Effector CD8-positive, alpha-beta T cell (primary cell): ENCODE measurements at regions not wholly inside any gene's neighbourhood (a gene's known extent, or its start where the extent isn't known, plus 50 kb on each side); places are given as distances from the start of the nearest gene placed in this dataset.

ENCODE experiments used
- DNase-seq: peaks from one replicate; lab custom pipeline; 2025; lab: John Stamatoyannopoulos, UW

GRCh38 chr17:14481664-14482063 lies 180.8 kb downstream of the HS3ST3B1 start:
- DNase-seq, result no peak

- DNase-seq, result no peak
These were observed 173.7 kb downstream of the HS3ST3B1 start for GRCh38 chr17:14474591-14474990.

GRCh38 chr17:14471052-14471451 lies 170.2 kb downstream of the HS3ST3B1 start:
- DNase-seq, result no peak

- DNase-seq, result no peak
These were observed 169.5 kb downstream of the HS3ST3B1 start for GRCh38 chr17:14470417-14470816.

GRCh38 chr17:14469971-14470370 lies 169.1 kb downstream of the HS3ST3B1 start:
- DNase-seq, result no peak

GRCh38 chr17:14468858-14469257 lies 168.0 kb downstream of the HS3ST3B1 start:
- DNase-seq, result no peak

GRCh38 chr17:14461227-14461548 lies 160.3 kb downstream of the HS3ST3B1 start:
- DNase-seq, result no peak

- no peak for DNase-seq
These were observed 159.8 kb downstream of the HS3ST3B1 start for GRCh38 chr17:14460516-14461226.

- DNase-seq, result no peak
These were observed 159.1 kb downstream of the HS3ST3B1 start for GRCh38 chr17:14459955-14460354.

- no peak for DNase-seq
These were observed 157.8 kb downstream of the HS3ST3B1 start for GRCh38 chr17:14458724-14459123.

GRCh38 chr17:14454746-14455145 lies 153.9 kb downstream of the HS3ST3B1 start:
- DNase-seq, result no peak

- no peak for DNase-seq
These were observed 152.0 kb downstream of the HS3ST3B1 start for GRCh38 chr17:14452856-14453255.

- no peak for DNase-seq
These were observed 150.9 kb downstream of the HS3ST3B1 start for GRCh38 chr17:14451729-14452191.

- no peak for DNase-seq
These were observed 147.9 kb downstream of the HS3ST3B1 start for GRCh38 chr17:14448818-14449217.

- no peak for DNase-seq
These were observed 145.9 kb downstream of the HS3ST3B1 start for GRCh38 chr17:14446825-14447224.

GRCh38 chr17:14444915-14445314 lies 144.0 kb downstream of the HS3ST3B1 start:
- no peak for DNase-seq

GRCh38 chr17:14442798-14443528 lies 142.1 kb downstream of the HS3ST3B1 start:
- no peak for DNase-seq

GRCh38 chr17:14437176-14437575 lies 136.3 kb downstream of the HS3ST3B1 start:
- DNase-seq, result no peak

- DNase-seq, result no peak
These were observed 135.4 kb downstream of the HS3ST3B1 start for GRCh38 chr17:14436266-14436665.

GRCh38 chr17:14434506-14434905 lies 133.6 kb downstream of the HS3ST3B1 start:
- no peak for DNase-seq

- DNase-seq, result no peak
These were observed 131.2 kb downstream of the HS3ST3B1 start for GRCh38 chr17:14432079-14432478.

GRCh38 chr17:14429084-14429483 lies 128.2 kb downstream of the HS3ST3B1 start:
- no peak for DNase-seq

- no peak for DNase-seq
These were observed 127.8 kb downstream of the HS3ST3B1 start for GRCh38 chr17:14428648-14429029.
